HT1080 (cell line): ENCODE measurements at regions not wholly inside any gene's neighbourhood (a gene's known extent, or its start where the extent isn't known, plus 50 kb on each side); places are given as distances from the start of the nearest gene placed in this dataset.

Experiments used
- DNase-seq: peaks from one replicate; pipeline ENCODE4 v3.0.0-alpha.2; 2015; ENCODE audit warnings: low read depth

DNA sequence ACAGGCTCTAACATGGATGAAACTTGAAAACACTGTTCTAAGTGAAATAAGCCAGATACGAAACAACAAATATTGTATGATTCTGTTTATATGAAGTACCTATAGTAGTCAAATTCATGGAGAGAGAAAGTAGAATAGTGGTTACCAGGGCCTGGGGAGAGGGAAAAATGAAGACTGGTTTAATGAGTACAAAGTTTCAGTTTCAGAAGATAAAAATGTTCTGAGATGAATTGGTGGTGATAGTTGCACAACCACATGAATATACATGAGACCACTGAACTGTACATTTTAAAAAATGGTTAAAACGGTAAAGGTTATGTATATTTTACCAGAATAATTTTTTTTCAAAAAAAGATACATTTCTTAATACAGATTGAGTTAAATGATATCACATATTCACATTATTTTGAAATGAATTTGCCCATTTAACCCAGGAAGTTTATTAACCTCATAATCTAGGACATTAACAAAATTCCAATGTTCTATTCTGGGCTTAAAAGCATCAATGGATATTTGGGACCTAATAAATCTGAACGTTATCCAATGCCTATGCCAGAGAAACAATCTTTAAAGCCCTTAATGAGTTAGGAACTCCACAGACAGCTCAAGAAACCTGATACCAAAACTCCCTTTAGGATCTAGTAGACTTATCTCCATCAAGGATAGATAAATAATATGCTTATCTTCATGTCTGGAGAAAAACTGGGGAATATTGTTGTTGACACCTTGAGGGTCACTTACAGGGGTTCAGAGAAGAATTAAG is 521.3 kb downstream of the EFNA5 start:
- no peak for DNase-seq

DNA sequence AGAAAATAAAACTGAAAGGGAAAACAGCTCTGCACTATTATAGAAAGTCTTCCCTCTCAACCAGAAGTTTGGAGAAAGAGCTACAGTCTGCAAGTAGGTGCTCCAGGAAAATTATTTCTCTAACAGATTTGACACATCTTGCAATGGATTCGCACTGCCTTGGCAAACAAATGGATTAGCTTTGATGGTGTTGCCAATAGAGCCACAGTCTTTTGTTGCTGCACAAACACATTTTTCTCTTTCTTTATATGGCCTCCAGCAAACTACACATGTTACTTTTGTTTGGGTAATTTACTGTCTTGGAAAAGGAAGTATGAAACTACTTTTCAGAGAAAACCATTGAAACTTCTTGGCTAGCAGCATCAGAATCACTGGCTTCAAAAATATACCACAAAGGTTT is 523.1 kb downstream of the EFNA5 start:
- no peak for DNase-seq

DNA sequence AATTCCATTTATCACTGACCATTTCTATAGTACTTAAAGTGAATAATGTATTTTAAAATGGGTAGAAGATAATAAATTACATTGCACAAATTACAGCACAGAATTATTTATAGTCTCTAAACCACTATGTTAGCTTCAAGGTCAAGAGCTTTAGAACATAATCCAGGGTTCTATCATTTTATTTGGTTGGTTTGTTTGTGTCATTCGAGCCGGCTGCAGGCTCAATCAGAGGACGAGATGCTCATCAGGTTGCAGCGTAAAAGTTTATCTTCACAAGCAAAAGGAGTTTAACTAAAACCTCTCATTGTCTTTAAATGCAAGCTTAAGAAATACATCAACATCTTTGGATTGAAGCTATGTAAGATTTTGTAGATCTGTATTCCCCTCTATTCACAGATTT is 523.8 kb downstream of the EFNA5 start:
- DNase-seq, result no peak

DNA sequence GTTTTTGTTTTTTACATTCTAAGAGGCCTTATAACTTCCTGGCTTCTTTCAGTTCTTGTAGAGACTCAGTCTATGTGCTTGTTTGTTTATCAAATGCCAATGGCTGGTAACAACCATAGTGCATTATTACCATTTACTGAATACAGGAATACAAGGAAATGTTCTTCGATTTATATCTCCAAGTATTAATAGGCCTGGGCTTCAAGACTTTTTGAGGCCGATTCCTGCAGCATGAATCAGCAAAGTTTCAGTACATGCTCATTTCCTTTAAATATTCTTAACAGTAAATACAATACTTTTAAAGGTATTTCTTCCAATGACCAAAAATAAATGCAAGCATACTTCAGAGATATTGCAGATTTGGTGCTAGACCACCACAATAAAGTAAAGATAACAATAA is 535.3 kb downstream of the EFNA5 start:
- peak; percentile 34 for DNase-seq

DNA sequence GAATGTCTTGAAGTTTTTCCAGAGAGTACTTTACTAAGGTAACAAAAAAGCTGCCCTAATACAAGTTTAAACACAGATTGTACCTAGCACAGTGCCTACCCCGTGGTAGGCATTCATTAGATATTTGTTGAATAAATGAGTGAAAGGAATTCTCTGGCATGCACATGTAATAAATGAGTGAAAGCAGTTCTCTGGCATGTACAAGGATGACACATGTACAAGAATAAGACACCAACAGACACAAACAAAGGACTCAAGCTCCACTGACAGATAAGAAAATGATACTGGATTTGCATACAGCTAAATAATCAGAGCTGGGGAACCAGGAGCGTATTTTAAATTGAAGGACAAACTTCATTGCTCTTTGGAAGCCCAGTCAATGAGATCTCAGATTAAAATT is 535.8 kb downstream of the EFNA5 start:
- DNase-seq, result no peak

DNA sequence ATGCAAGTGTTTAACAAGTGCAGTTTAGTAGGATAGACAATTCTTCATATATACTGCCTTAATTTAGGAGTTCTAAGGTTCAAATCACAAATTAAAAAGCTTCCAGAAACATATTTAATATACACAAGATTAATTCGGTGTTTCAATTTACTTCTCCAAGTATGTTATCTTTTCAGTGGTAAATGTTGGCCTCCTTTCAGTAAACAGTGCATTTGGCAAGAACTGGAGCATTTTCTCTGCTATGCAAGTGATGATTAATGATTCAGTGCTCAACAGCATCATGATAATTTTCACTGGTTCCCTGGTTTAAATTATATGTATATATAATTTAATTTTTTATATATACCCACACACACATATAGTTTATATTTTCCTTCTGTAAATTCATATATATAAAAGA is 541.7 kb downstream of the EFNA5 start:
- DNase-seq, result no peak

DNA sequence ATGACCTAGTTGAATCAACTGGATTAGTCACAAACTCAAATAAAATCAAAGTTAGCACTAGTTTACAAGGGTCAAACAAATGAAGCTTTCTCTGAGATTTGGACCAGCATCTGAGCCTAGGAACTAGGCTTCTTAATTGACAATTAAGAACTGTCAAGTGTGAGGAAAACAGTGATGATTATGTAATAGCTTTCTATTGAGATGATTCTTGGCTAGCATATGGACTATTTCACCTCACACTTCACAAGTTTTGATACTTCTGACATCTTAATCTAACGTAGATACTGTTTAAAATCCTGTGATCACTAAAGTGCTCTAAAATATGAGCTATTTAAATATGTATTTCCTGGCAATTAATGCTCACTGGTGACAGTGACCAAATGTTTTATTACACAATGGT is 542.9 kb downstream of the EFNA5 start:
- no peak for DNase-seq

DNA sequence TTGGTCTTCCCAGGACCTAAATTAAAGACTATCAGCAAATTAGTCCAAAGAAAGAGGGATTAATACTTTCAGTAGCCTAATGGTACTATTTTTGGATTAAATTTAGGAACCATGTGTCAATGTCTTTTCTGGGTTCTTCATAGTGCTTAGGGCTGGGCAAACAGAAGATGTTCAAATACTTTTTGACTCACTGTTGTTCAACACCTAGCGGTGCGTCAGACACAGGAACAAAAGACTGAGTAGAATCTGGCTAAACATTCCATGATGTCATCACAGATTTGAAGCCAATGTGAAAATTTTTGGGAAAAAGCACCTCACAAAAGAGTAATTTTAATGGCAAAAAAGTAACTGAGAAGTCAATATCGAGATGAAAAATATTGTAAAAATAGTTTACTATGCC is 544.4 kb downstream of the EFNA5 start:
- no peak for DNase-seq

DNA sequence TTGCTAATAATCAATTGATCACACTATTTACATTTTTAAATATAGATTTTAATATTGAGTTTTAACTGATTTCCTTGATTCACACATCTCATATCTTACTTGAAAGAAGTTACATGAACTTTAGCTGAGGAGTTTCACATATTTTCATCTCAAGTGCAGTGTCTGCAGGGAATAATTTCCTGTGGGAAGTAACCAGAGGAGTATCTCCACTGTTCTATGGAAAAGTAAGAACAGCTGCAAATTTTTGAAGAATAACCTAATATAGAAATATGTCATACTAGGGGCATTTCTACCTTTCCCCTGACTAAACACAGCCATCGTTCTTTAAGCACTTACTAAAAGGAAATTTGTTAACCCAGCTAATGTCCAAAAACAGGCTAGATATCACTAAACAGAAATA is 546.4 kb downstream of the EFNA5 start:
- DNase-seq, result no peak

DNA sequence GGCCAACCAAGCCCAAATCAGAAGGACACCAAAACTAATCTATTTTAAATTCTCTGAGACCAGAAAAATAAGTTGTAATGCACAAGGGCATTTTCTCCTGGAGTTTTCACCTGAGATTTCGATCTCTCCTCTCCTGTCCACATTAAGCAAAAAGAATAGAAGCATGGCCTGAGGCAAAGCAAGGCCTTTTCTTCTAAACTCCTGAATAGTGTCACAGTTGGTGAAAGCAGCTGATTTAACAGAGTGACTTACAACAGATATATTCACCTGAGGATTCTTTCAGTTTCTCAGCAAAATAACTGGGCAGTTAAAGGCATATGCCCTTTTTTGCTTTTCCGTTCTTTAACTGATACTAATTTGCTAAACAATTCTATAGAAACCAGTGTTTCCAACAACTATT is 547.7 kb downstream of the EFNA5 start:
- no peak for DNase-seq

DNA sequence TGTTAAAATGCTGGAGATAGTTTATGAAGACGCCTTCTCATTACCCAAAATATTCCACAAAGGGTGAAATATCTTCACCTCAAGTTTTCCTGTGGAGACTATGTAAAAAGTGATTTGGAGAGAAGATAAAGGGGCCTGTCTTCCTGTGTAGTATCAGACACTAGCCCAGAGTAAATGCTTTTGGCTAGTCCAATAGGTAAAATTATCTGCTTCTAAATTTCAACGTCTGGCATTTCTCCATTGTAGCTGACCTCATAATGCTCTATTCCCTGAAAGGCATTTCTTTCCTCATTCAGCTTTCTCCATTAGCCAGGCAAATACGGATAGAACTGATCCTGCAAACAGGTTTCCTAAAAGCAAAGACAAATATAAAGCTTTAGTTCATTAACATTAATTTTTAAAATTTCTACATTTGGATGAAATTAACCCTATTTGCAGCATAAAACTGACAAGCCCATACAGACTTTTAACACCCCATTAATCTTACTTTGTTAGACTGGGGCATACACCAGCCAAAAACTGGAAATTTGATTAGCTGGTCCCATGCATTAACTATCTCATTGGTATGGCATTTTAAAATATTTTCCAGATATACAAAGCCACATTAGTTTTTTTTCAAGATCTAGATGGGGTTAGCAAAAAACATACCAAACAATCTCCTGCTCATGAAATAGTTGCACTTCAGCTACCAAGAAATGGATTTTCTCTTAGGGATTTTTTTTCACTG is 548.8 kb downstream of the EFNA5 start:
- DNase-seq, result no peak

DNA sequence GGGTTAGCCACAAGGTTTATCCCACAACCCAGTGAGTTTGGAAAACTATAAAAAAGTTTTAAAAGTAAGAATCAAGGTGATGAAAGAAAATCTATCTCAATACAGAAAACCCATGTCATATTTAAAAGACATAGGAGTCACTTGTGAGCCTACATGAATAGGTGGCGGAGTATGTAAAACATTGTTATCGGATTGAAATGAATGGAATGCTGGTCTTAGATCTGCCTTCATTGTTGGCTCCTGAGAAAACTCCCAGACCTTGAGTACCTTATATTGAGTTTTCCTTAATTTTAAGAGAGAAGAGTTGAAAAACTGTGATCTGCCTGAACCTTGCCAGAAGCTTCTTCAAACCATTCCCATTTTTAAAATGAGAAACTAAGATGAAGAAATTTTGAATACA is 551.1 kb downstream of the EFNA5 start:
- no peak for DNase-seq

DNA sequence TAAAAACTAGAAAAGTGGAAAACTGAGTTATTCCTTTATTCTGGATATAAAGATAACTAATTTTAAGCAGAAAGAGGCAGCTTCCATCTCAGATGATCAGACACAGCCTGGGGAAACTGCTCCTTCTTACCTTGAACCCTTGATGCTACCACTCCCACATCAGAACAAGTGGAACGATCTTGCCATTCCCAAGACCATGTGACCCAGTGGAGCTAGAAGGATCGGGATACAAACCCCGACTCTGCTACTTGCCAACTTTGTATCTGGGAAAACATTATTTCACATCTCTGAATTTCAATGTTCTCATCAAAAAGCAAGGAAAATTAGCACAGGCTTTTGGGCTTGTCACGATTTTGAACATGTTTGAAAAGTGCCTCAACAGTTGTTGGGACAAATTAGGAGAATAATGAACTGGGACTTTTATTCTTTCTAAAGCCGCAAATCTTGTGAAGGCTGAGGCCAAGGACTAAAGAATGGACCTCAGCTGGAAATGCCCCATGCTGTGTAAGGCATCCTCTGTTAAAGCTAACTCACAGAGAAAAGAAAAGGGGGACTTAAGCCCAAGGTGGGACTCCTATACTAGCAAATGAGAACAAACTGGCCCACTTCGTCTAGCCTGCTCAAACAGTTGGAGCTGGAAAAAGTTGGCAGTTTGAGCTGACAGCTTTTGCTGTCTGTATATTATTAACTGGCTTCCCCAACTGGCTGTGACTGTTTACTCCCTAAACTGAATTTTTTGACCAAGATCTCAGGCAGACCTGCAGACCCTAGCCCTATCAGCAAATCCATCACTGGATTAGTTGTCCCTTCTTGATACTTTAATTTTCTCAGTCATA is 552.3 kb downstream of the EFNA5 start:
- no peak for DNase-seq

DNA sequence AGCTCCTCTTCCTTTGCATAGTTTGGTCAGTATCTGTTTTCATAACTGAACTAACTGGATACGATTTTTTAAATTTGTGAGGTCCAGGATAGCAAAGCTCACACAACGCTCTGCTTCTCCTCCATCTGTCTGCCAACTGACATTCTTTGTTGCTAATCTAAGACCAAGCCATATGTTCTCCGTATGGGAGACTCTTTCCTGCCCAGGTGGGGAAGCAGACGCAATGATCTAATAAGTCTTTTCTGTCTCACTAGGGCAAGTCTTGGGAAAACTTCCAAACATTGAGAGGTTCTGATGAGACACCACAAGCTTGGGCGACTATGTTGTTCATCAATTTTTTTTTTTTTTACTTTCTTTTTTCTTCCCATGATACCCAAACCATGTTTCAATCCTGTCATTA is 558.5 kb downstream of the EFNA5 start:
- no peak for DNase-seq

DNA sequence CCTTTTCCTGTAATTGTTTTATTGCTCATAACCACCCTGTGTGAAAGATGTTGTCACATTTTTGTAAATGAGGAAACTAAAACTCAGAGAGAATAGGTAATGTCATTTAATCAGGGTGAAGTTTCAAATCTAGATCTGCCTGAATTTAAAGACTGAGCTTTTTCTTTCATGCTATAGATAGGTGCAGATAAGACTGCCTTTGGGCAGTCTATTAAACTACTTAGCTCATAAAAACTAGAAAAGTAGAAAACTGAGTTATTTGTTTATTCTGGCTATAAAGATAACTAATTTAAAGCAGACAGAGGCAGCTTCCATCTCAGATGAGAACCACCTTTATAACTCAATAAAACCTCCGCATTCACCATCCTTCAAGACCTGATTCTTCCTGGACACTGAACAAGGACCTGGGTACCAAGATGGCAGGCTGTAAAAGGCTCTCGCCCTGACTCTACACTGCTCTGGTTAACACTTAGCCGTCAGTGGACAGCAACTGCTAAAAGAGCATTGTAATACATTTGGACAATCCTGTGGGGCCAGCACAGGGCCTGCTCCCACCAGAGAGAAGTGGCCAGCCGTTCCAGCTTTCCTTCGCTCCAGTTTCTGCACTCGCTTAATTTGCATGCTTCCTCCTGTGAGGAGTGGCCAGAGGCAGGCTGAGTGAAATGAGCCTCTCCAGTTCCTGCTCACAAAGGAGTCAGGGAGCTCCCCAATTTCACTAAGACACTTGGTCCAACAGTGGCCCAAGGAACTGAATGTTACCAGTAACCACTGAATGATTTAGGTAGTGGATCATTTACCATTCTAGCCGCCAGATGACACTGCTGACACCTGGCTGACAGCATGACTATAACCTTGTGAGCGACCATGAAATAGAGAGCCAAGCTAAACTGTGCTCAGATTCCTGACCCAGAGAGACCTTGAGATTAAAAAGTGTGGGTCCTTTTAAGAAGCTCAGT is 566.4 kb downstream of the EFNA5 start:
- DNase-seq, result no peak

DNA sequence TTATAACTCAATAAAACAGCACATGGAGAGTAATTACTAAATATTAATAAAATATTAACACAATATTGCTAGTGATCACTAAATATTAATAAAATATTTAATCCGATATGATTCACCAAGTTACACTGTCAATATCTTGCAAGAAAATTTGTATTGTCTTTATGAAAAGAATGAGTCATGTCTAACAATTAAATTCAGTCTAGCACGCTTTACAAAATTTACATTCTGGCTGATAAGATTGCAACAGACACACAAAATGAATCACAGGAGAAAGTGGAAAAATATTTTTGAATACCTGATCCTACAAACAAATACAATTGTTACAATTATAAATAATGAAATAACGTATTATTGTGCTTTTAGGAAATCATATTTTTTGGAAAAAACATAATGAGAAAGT is 567.2 kb downstream of the EFNA5 start:
- DNase-seq, result no peak

DNA sequence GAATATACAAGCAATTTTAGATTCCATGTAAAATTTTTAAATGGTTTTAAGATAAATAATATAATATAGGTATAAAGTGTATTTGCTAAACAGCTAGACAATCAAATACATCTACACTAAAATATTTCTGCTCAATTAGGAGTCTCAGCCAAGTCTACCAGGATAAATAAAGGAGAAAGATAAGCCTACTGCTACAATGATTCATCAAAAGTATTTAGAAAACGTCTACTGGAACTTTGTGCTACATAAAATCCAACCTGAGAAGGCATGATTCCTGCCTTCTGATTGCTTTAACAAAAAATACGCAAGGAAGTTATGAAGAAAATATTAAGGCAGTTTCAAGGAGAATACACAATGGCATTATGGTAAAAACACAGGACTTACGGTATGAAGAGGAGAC is 570.6 kb downstream of the EFNA5 start:
- no peak for DNase-seq

DNA sequence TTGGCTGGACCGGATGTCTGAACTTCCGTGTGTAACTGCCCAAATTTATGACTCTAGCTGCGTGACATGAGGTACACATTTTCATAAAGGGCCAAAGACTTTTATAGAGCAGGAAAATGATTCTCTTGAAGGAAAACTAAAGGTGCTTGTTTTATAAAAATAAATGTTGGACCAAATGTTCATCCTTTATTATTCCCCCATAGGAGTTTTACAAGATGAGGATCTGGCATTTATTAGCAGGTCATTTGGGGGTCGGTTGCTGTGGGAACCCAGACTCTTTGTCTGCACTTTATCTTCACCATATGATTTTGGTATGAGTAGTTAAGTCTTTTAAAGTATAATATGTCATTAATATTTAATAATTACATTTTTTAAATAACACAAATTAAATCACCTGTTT is 571.2 kb downstream of the EFNA5 start:
- DNase-seq, result no peak

DNA sequence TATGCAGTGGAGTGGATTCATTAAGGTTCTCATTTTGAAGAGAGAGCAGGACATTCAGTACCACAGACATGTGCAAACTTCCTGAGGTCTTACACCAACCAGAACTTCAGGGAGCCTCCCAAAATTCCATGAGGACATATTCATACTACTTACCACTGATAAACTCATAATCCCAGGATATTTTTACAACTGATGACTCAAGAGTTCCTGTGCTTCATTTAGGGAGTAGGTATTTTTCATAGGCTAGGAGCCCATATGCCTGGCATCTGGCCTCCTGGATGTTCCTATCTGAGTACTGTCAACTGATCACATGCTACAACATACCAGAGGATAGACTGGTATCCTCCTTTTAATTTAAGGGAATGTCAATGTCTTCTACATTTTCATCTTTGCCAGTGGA is 578.0 kb downstream of the EFNA5 start:
- DNase-seq, result peak; percentile 74

DNA sequence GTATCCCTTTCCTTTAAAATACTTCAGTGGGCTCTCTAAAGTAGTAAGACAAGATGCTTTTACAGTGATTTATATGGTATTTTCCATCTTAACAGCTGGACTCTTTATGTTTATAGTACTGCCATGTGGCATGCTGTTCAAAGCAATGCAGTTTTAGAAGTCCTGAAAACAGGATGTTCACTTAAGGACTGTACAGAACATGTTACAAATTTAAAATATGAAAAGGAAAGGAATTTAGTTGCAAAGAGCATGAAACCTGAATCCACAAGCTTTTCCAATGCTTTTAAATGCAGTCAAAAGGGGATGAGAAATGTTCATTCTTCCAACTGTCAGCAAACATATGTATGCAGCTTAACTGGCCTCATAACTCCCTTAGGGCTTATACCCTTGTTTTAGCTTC is 580.2 kb downstream of the EFNA5 start:
- DNase-seq, result no peak

DNA sequence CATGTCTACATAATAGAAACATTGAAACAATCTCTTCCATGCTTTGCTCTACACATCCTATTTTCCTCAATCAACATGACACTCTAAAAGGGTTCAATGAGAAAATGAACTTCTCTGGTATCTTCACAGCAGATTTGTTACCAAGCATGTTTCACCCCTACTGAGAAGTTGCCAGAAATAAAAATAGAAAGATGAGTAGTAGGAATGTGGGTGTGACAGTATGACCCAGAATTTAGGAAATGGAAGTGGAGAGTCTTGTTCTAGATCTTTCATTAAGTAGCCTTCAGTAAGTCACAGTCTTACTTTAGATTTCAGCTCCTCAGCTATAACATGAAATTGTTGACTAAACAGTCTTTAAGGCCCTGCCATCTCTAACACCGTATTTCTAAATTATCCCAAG is 581.8 kb downstream of the EFNA5 start:
- DNase-seq, result no peak
